Cardiac muscle cell (in vitro differentiated cells and primary cell): ENCODE measurements at regions not wholly inside any gene's neighbourhood (a gene's known extent, or its start where the extent isn't known, plus 50 kb on each side); places are given as distances from the start of the nearest gene placed in this dataset.

Experiments used
- DNase-seq, 2 donors: peaks; one replicate each; pipeline versions ENCODE4 v3.0.0 to v3.0.0-alpha.2; 2010 to 2017; ENCODE audit warnings: low read depth in 1 of 2, low spot score in 1 of 2
- H3K27ac ChIP-seq: fragments of 200-600 bp; sonication (generic); 2 replicates; pipeline ENCODE4 v1.5.1; 2016
- H3K27me3 ChIP-seq: fragments of 200-600 bp; sonication (generic); 2 replicates; pipeline ENCODE4 v1.6.0; 2016; ENCODE audit warnings: control low read depth
- H3K36me3 ChIP-seq: fragments of 200-600 bp; sonication (generic); 2 replicates; pipeline ENCODE4 v1.5.1; 2016; ENCODE audit warnings: control low read depth
- H3K4me1 ChIP-seq: fragments of 200-600 bp; sonication (generic); 2 replicates; pipeline ENCODE4 v1.8.1; 2017; ENCODE audit warnings: low read depth, mild to moderate bottlenecking, mixed run types
- H3K4me3 ChIP-seq: fragments of 200-600 bp; sonication (generic); 2 replicates; pipeline ENCODE4 v1.5.1; 2016; ENCODE audit warnings: mild to moderate bottlenecking
- H3K9me3 ChIP-seq: fragments of 200-600 bp; sonication (generic); 2 replicates; pipeline ENCODE4 v1.5.1; 2017; ENCODE audit warnings: low read depth, mild to moderate bottlenecking, control low read depth
- TF ChIP-seq, protein P1 (sequence below): IDR thresholded peaks from 2 replicates; pipeline ENCODE4 v1.5.1; 2012; ENCODE audit warnings: low read depth, mild to moderate bottlenecking, low read length

DNA sequence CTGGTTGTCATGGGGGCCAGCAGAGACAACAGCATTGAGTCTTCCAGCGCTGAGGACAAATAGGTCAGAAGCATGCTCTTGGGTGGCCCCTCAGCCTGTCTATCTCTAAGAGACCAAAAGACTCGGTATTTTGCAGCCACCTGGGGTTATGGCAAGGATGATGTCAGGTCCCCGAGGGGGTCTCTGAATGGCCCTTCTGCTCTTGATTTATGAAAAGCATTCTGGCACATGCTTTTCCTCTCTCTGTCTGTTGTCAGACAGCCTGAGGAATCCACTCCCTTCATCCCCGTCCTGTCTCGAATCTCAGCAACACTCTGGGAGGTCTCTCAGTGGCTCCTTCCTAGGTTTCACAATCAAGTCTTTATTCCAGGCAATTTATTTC, 156.6 kb upstream of the RGMA start:
- Histone ChIP-seq H3K4me1 (no peaks in the 10 kb centered on the region), H3K27ac (no peak overlapping the region), H3K9me3 (no peaks in the 10 kb centered on the region), H3K4me3 (no peak overlapping the region), H3K36me3 (no peaks in the 10 kb centered on the region), H3K27me3 (peaks cover 17% of the 10 kb centered on the region)
- TF ChIP-seq, protein P1, sequence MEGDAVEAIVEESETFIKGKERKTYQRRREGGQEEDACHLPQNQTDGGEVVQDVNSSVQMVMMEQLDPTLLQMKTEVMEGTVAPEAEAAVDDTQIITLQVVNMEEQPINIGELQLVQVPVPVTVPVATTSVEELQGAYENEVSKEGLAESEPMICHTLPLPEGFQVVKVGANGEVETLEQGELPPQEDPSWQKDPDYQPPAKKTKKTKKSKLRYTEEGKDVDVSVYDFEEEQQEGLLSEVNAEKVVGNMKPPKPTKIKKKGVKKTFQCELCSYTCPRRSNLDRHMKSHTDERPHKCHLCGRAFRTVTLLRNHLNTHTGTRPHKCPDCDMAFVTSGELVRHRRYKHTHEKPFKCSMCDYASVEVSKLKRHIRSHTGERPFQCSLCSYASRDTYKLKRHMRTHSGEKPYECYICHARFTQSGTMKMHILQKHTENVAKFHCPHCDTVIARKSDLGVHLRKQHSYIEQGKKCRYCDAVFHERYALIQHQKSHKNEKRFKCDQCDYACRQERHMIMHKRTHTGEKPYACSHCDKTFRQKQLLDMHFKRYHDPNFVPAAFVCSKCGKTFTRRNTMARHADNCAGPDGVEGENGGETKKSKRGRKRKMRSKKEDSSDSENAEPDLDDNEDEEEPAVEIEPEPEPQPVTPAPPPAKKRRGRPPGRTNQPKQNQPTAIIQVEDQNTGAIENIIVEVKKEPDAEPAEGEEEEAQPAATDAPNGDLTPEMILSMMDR, result no peak
- DNase-seq, result no peak

DNA sequence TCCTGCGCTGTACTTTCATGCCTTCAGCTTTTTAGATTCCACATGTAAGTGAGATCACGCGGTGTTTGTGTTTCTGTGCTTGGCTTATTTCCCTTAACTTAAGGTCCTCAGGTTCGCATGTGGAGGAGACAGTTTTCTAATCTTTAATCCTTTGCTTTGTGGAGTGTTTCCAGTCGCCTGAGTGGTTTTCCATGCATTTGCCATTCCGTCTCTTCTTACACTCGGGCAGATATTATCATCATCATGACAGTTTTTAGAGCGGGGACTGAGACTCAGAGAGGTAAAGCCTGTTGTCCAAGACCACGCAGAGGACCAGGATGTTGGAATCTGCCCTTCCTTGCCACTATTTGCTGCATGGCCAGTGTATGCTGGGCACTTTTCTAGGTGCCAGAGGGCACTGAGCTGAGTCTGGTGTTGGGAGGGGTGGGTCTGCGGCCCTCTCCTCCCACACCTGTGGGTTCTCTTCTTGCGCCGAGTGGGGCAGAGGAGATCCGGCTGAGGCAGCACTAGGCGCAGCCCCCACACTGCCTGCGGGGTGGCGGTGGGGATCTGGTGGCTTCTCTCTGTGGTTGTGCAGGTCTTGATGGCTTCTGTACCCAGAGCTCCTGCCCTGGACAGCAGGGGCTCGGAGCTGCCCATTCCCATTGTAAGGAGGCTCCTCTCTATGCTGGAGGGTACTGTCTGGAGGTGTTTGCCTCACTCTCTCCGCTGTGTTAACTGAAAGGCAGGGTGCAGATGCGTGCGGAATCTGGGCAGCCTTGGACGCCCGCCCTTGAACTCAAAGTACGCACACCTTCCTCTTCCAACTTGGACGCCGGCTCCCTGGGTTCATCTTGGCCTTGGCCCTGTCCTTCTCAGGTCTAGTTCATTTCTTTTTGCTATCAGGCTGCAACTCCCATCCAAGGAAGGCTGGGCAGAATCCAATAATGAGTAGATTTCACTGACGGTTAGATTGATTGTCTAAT, 156.0 kb upstream of the RGMA start:
- Histone ChIP-seq H3K9me3 (no peaks in the 10 kb centered on the region), H3K4me3 (no peak overlapping the region), H3K27me3 (peaks cover 17% of the 10 kb centered on the region), H3K27ac (no peak overlapping the region), H3K4me1 (no peaks in the 10 kb centered on the region), H3K36me3 (no peaks in the 10 kb centered on the region)
- peak in 1 of 2 donors; percentile 4 for DNase-seq
- TF ChIP-seq, protein P1, result no peak

GRCh38 chr15:93243573-93243972, 154.6 kb upstream of the RGMA start:
- no peaks in the 10 kb centered on the region for H3K4me1 ChIP-seq

DNA sequence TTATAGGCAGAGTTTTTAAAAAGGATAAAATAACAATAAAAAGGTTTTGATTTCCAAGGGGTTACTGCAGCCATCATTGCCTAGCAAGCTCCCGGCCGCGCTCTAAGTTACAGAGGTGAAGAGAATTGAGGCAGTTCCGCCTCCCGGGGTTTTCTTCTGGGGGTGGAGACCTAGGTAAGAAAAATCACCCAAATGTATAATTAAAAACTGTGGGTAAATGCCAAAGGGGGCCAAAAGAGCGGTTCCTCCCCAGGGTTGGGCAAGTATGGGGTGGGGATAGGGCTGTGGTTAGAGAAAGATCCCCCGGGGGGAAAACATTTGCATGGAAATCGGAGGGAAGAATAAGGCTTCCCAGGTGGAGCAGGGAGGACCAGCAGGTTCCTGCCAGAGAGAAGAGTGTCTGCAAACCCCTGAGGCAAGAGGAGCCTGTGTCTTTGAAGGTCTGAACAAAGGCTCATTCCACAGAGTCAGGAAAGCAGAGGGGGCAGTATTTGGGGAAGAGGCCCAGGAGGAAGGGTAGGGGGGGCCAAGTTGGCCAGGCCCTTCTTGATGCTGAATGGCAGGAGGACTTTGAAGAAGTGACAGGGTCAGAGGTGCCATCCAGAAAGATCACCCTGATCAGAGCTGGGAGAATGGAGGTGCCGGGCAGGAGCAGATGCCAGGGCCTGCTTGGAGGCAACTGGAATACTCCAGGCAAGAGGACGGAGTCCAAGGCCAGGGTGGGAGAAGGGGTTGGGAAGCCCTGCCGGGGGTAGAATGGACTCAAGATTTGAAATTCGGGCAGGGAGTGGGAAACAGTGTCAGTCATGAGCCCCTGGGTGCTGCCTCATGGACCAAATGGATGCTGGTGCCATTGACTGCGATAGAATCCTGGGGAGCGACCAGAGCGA, 152.9 kb upstream of the RGMA start:
- Histone ChIP-seq H3K9me3 (no peaks in the 10 kb centered on the region), H3K27ac (no peak overlapping the region), H3K4me1 (no peaks in the 10 kb centered on the region), H3K27me3 (peaks cover 12% of the 10 kb centered on the region), H3K36me3 (no peaks in the 10 kb centered on the region), H3K4me3 (no peak overlapping the region)
- no peak for DNase-seq
- TF ChIP-seq, protein P1, result no peak

More at GRCh38 chr15:93243573-93243972, 154.6 kb upstream of the RGMA start:
- TF ChIP-seq, protein P1, result no peak
- H3K4me3 ChIP-seq, result no peak overlapping the region
- H3K27ac ChIP-seq, result no peak overlapping the region
- H3K27me3 ChIP-seq, result peaks cover 17% of the 10 kb centered on the region
- H3K9me3 ChIP-seq, result no peaks in the 10 kb centered on the region
- DNase-seq, result no peak
- no peaks in the 10 kb centered on the region for H3K36me3 ChIP-seq

GRCh38 chr15:93239993-93240392, 151.0 kb upstream of the RGMA start:
- TF ChIP-seq, protein P1, result no peak
- no peak overlapping the region for H3K27ac ChIP-seq
- no peaks in the 10 kb centered on the region for H3K9me3 ChIP-seq
- no peak overlapping the region for H3K4me3 ChIP-seq
- H3K4me1 ChIP-seq, result no peaks in the 10 kb centered on the region
- DNase-seq, result no peak
- H3K36me3 ChIP-seq, result no peaks in the 10 kb centered on the region
- H3K27me3 ChIP-seq, result peaks cover 9% of the 10 kb centered on the region
